ENCODE measurements at regions not wholly inside any gene's neighbourhood (a gene's known extent, or its start where the extent isn't known, plus 50 kb on each side); places are given as distances from the start of the nearest gene placed in this dataset.

GRCh38 chr19:33971073-33971472 lies 174.4 kb downstream of the KCTD15 start:
- H3K36me3 ChIP-seq (ENCODE audit: control insufficient read depth in 2 of 2, insufficient read depth in 2 of 2, low read length in 2 of 2), result no peaks in the 10 kb centered on the region
- no peaks in the 10 kb centered on the region for H3K4me1 ChIP-seq (ENCODE audit: control insufficient read depth, insufficient read depth, low read length)
- H3K9me3 ChIP-seq (ENCODE audit: control insufficient read depth in 2 of 2, low read length in 2 of 2), result peaks cover 0 to 3% of the 10 kb centered on the region in 2 donors
- no peak overlapping the region for H3K4me3 ChIP-seq (ENCODE audit: low read length in 2 of 2)
- no peaks in the 10 kb centered on the region for H3K27me3 ChIP-seq (ENCODE audit: control insufficient read depth in 1 of 2, insufficient read depth in 2 of 2, low read length in 2 of 2)
- H3K27ac ChIP-seq (ENCODE audit: low read length), result no peak overlapping the region
- no peak overlapping the region for H3K9ac ChIP-seq (ENCODE audit: low read length in 2 of 2)

- peaks cover 0 to 6% of the 10 kb centered on the region in 2 donors for H3K27me3 ChIP-seq (ENCODE audit: control insufficient read depth in 1 of 2, insufficient read depth in 2 of 2, low read length in 2 of 2)
These were observed 181.4 kb downstream of the KCTD15 start for GRCh38 chr19:33977756-33978685.

GRCh38 chr19:33982706-33983105 lies 186.0 kb downstream of the KCTD15 start:
- H3K4me3 ChIP-seq (ENCODE audit: low read length in 2 of 2), result no peak overlapping the region
- peaks cover 0 to 6% of the 10 kb centered on the region in 2 donors for H3K27me3 ChIP-seq (ENCODE audit: control insufficient read depth in 1 of 2, insufficient read depth in 2 of 2, low read length in 2 of 2)
- peaks cover 0 to 10% of the 10 kb centered on the region in 2 donors for H3K9me3 ChIP-seq (ENCODE audit: control insufficient read depth in 2 of 2, low read length in 2 of 2)
- no peaks in the 10 kb centered on the region for H3K36me3 ChIP-seq (ENCODE audit: control insufficient read depth in 2 of 2, insufficient read depth in 2 of 2, low read length in 2 of 2)
- no peak overlapping the region for H3K9ac ChIP-seq (ENCODE audit: low read length in 2 of 2)
- H3K4me1 ChIP-seq (ENCODE audit: control insufficient read depth, insufficient read depth, low read length), result no peaks in the 10 kb centered on the region
- H3K27ac ChIP-seq (ENCODE audit: low read length), result no peak overlapping the region

More at GRCh38 chr19:33977756-33978685, 181.4 kb downstream of the KCTD15 start:
- no peaks in the 10 kb centered on the region for H3K4me1 ChIP-seq (ENCODE audit: control insufficient read depth, insufficient read depth, low read length)
- no peak overlapping the region for H3K4me3 ChIP-seq (ENCODE audit: low read length in 2 of 2)
- H3K9me3 ChIP-seq (ENCODE audit: control insufficient read depth in 2 of 2, low read length in 2 of 2), result peaks cover 0 to 5% of the 10 kb centered on the region in 2 donors
- no peak overlapping the region for H3K27ac ChIP-seq (ENCODE audit: low read length)
- H3K9ac ChIP-seq (ENCODE audit: low read length in 2 of 2), result no peak overlapping the region
- H3K36me3 ChIP-seq (ENCODE audit: control insufficient read depth in 2 of 2, insufficient read depth in 2 of 2, low read length in 2 of 2), result no peaks in the 10 kb centered on the region

- H3K4me3 ChIP-seq (ENCODE audit: low read length in 2 of 2), result no peak overlapping the region
- no peaks in the 10 kb centered on the region for H3K4me1 ChIP-seq (ENCODE audit: control insufficient read depth, insufficient read depth, low read length)
- no peak overlapping the region for H3K9ac ChIP-seq (ENCODE audit: low read length in 2 of 2)
- no peak overlapping the region for H3K27ac ChIP-seq (ENCODE audit: low read length)
- peaks cover 0 to 16% of the 10 kb centered on the region in 2 donors for H3K9me3 ChIP-seq (ENCODE audit: control insufficient read depth in 2 of 2, low read length in 2 of 2)
- no peaks in the 10 kb centered on the region for H3K36me3 ChIP-seq (ENCODE audit: control insufficient read depth in 2 of 2, insufficient read depth in 2 of 2, low read length in 2 of 2)
- H3K27me3 ChIP-seq (ENCODE audit: control insufficient read depth in 1 of 2, insufficient read depth in 2 of 2, low read length in 2 of 2), result no peaks in the 10 kb centered on the region
These were observed 183.7 kb upstream of the LSM14A start for GRCh38 chr19:33988601-33989000.

GRCh38 chr19:33997690-33998089 lies 174.6 kb upstream of the LSM14A start:
- Histone ChIP-seq H3K9me3 (ENCODE audit: control insufficient read depth in 2 of 2, low read length in 2 of 2) (no peaks in the 10 kb centered on the region), H3K27me3 (ENCODE audit: control insufficient read depth in 1 of 2, insufficient read depth in 2 of 2, low read length in 2 of 2) (no peaks in the 10 kb centered on the region), H3K27ac (ENCODE audit: low read length) (no peak overlapping the region), H3K4me3 (ENCODE audit: low read length in 2 of 2) (no peak overlapping the region), H3K9ac (ENCODE audit: low read length in 2 of 2) (no peak overlapping the region), H3K36me3 (ENCODE audit: control insufficient read depth in 2 of 2, insufficient read depth in 2 of 2, low read length in 2 of 2) (no peaks in the 10 kb centered on the region), H3K4me1 (ENCODE audit: control insufficient read depth, insufficient read depth, low read length) (no peaks in the 10 kb centered on the region)

GRCh38 chr19:33998302-33998701 lies 174.0 kb upstream of the LSM14A start:
- no peaks in the 10 kb centered on the region for H3K27me3 ChIP-seq (ENCODE audit: control insufficient read depth in 1 of 2, insufficient read depth in 2 of 2, low read length in 2 of 2)
- H3K4me3 ChIP-seq (ENCODE audit: low read length in 2 of 2), result no peak overlapping the region

GRCh38 chr19:33998739-33999345 lies 173.5 kb upstream of the LSM14A start:
- no peak overlapping the region for H3K27ac ChIP-seq (ENCODE audit: low read length)

More at GRCh38 chr19:33998302-33998701, 174.0 kb upstream of the LSM14A start:
- Histone ChIP-seq H3K36me3 (ENCODE audit: control insufficient read depth in 2 of 2, insufficient read depth in 2 of 2, low read length in 2 of 2) (no peaks in the 10 kb centered on the region), H3K9ac (ENCODE audit: low read length in 2 of 2) (no peak overlapping the region), H3K4me1 (ENCODE audit: control insufficient read depth, insufficient read depth, low read length) (no peaks in the 10 kb centered on the region), H3K9me3 (ENCODE audit: control insufficient read depth in 2 of 2, low read length in 2 of 2) (no peaks in the 10 kb centered on the region), H3K27ac (ENCODE audit: low read length) (no peak overlapping the region)

GRCh38 chr19:34017024-34017423 lies 155.3 kb upstream of the LSM14A start:
- H3K27ac ChIP-seq (ENCODE audit: low read length), result no peak overlapping the region
- no peak overlapping the region for H3K4me3 ChIP-seq (ENCODE audit: low read length in 2 of 2)
- H3K4me1 ChIP-seq (ENCODE audit: control insufficient read depth, insufficient read depth, low read length), result no peaks in the 10 kb centered on the region
- no peaks in the 10 kb centered on the region for H3K36me3 ChIP-seq (ENCODE audit: control insufficient read depth in 2 of 2, insufficient read depth in 2 of 2, low read length in 2 of 2)
- peaks cover 3% of the 10 kb centered on the region in 2 donors for H3K27me3 ChIP-seq (ENCODE audit: control insufficient read depth in 1 of 2, insufficient read depth in 2 of 2, low read length in 2 of 2)
- no peak overlapping the region for H3K9ac ChIP-seq (ENCODE audit: low read length in 2 of 2)
- peaks cover 0 to 4% of the 10 kb centered on the region in 2 donors for H3K9me3 ChIP-seq (ENCODE audit: control insufficient read depth in 2 of 2, low read length in 2 of 2)

More at GRCh38 chr19:33998739-33999345, 173.5 kb upstream of the LSM14A start:
- H3K36me3 ChIP-seq (ENCODE audit: control insufficient read depth in 2 of 2, insufficient read depth in 2 of 2, low read length in 2 of 2), result no peaks in the 10 kb centered on the region
- H3K27me3 ChIP-seq (ENCODE audit: control insufficient read depth in 1 of 2, insufficient read depth in 2 of 2, low read length in 2 of 2), result peaks cover 0 to 2% of the 10 kb centered on the region in 2 donors
- H3K9ac ChIP-seq (ENCODE audit: low read length in 2 of 2), result no peak overlapping the region
- no peak overlapping the region for H3K4me3 ChIP-seq (ENCODE audit: low read length in 2 of 2)
- no peaks in the 10 kb centered on the region for H3K4me1 ChIP-seq (ENCODE audit: control insufficient read depth, insufficient read depth, low read length)
- no peaks in the 10 kb centered on the region for H3K9me3 ChIP-seq (ENCODE audit: control insufficient read depth in 2 of 2, low read length in 2 of 2)

GRCh38 chr19:34017601-34018000 lies 154.7 kb upstream of the LSM14A start:
- peaks cover 1 to 6% of the 10 kb centered on the region in 2 donors for H3K9me3 ChIP-seq (ENCODE audit: control insufficient read depth in 2 of 2, low read length in 2 of 2)
- H3K4me3 ChIP-seq (ENCODE audit: low read length in 2 of 2), result no peak overlapping the region
- H3K4me1 ChIP-seq (ENCODE audit: control insufficient read depth, insufficient read depth, low read length), result no peaks in the 10 kb centered on the region
- H3K36me3 ChIP-seq (ENCODE audit: control insufficient read depth in 2 of 2, insufficient read depth in 2 of 2, low read length in 2 of 2), result no peaks in the 10 kb centered on the region
- H3K9ac ChIP-seq (ENCODE audit: low read length in 2 of 2), result no peak overlapping the region
- H3K27me3 ChIP-seq (ENCODE audit: control insufficient read depth in 1 of 2, insufficient read depth in 2 of 2, low read length in 2 of 2), result peaks cover 3% of the 10 kb centered on the region in 2 donors
- no peak overlapping the region for H3K27ac ChIP-seq (ENCODE audit: low read length)

- Histone ChIP-seq H3K9ac (ENCODE audit: low read length in 2 of 2) (no peak overlapping the region), H3K9me3 (ENCODE audit: control insufficient read depth in 2 of 2, low read length in 2 of 2) (peaks cover 9 to 14% of the 10 kb centered on the region in 2 donors), H3K27me3 (ENCODE audit: control insufficient read depth in 1 of 2, insufficient read depth in 2 of 2, low read length in 2 of 2) (peaks cover 3% of the 10 kb centered on the region in 2 donors), H3K27ac (ENCODE audit: low read length) (no peak overlapping the region), H3K4me1 (ENCODE audit: control insufficient read depth, insufficient read depth, low read length) (no peaks in the 10 kb centered on the region), H3K36me3 (ENCODE audit: control insufficient read depth in 2 of 2, insufficient read depth in 2 of 2, low read length in 2 of 2) (no peaks in the 10 kb centered on the region), H3K4me3 (ENCODE audit: low read length in 2 of 2) (no peak overlapping the region)
These were observed 153.8 kb upstream of the LSM14A start for GRCh38 chr19:34018546-34018945.
